Mesothelial cell of epicardium (in vitro differentiated cells): ENCODE measurements at regions not wholly inside any gene's neighbourhood (a gene's known extent, or its start where the extent isn't known, plus 50 kb on each side); places are given as distances from the start of the nearest gene placed in this dataset.

Experiments used
- DNase-seq, 2 experiments: peaks; one replicate each; pipeline ENCODE4 v3.0.0; 2021; ENCODE audit warnings: low spot score in 2 of 2; ENCODE audit not compliant: unreplicated experiment in 2 of 2
- H3K27ac Mint-ChIP-seq: 2 replicates; pipeline ENCODE4 v1.8.0; 2021; ENCODE audit warnings: mixed read lengths
- H3K27me3 Mint-ChIP-seq: 2 replicates; pipeline ENCODE4 v1.8.0; 2021; ENCODE audit warnings: low read depth, mixed read lengths
- H3K36me3 Mint-ChIP-seq: 2 replicates; pipeline ENCODE4 v1.8.0; 2021; ENCODE audit warnings: mixed read lengths
- H3K4me1 Mint-ChIP-seq: 2 replicates; pipeline ENCODE4 v1.8.0; 2021; ENCODE audit warnings: mixed read lengths
- H3K4me3 Mint-ChIP-seq: 2 replicates; pipeline ENCODE4 v1.8.0; 2021; ENCODE audit warnings: mild to moderate bottlenecking, moderate library complexity, mixed read lengths
- H3K9me3 Mint-ChIP-seq: 2 replicates; pipeline ENCODE4 v1.8.0; 2021; ENCODE audit warnings: mixed read lengths
- CTCF ChIP-seq: fragments of 200-600 bp; sonication (generic); IDR thresholded peaks from one replicate; pipeline ENCODE4 v1.5.0; 2021; ENCODE audit warnings: antibody characterized with exemption; ENCODE audit not compliant: unreplicated experiment

- Mint-ChIP-seq H3K4me3 (no peak overlapping the region), H3K36me3 (no peaks in the 10 kb centered on the region), H3K27ac (no peak overlapping the region), H3K9me3 (no peaks in the 10 kb centered on the region), H3K27me3 (no peaks in the 10 kb centered on the region), H3K4me1 (peaks cover 24% of the 10 kb centered on the region)
- TF ChIP-seq CTCF, result no peak
- no peak for DNase-seq
Measured at GRCh38 chr18:41875094-41875780, 79.8 kb upstream of the PIK3C3 start.

- Mint-ChIP-seq H3K9me3 (no peaks in the 10 kb centered on the region), H3K4me1 (peaks cover 27% of the 10 kb centered on the region), H3K27ac (no peak overlapping the region), H3K27me3 (no peaks in the 10 kb centered on the region), H3K4me3 (no peak overlapping the region), H3K36me3 (no peaks in the 10 kb centered on the region)
- DNase-seq, result no peak
- no peak for TF ChIP-seq CTCF
Measured at GRCh38 chr18:41873730-41874129, 81.3 kb upstream of the PIK3C3 start.

GRCh38 chr18:41872206-41872605 lies 82.8 kb upstream of the PIK3C3 start:
- H3K9me3 Mint-ChIP-seq, result no peaks in the 10 kb centered on the region
- no peak for DNase-seq
- no peaks in the 10 kb centered on the region for H3K27me3 Mint-ChIP-seq
- H3K4me3 Mint-ChIP-seq, result no peak overlapping the region
- no peak overlapping the region for H3K27ac Mint-ChIP-seq
- TF ChIP-seq CTCF, result no peak
- no peaks in the 10 kb centered on the region for H3K36me3 Mint-ChIP-seq
- H3K4me1 Mint-ChIP-seq, result peaks cover 27% of the 10 kb centered on the region

GRCh38 chr18:41871229-41872000 lies 83.6 kb upstream of the PIK3C3 start:
- H3K36me3 Mint-ChIP-seq, result no peaks in the 10 kb centered on the region
- no peak for DNase-seq
- H3K27me3 Mint-ChIP-seq, result no peaks in the 10 kb centered on the region
- no peaks in the 10 kb centered on the region for H3K9me3 Mint-ChIP-seq
- TF ChIP-seq CTCF, result no peak
- H3K27ac Mint-ChIP-seq, result no peak overlapping the region
- H3K4me3 Mint-ChIP-seq, result no peak overlapping the region
- H3K4me1 Mint-ChIP-seq, result peaks cover 27% of the 10 kb centered on the region

GRCh38 chr18:41870817-41871216 lies 84.2 kb upstream of the PIK3C3 start:
- TF ChIP-seq CTCF, result no peak
- Mint-ChIP-seq H3K4me1 (peaks cover 27% of the 10 kb centered on the region), H3K9me3 (no peaks in the 10 kb centered on the region), H3K27me3 (no peaks in the 10 kb centered on the region), H3K4me3 (no peak overlapping the region), H3K36me3 (no peaks in the 10 kb centered on the region), H3K27ac (no peak overlapping the region)
- no peak for DNase-seq
